ENCODE measurements at regions not wholly inside any gene's neighbourhood (a gene's known extent, or its start where the extent isn't known, plus 50 kb on each side); places are given as distances from the start of the nearest gene placed in this dataset.

GRCh38 chr5:3904584-3904983 is 309.0 kb downstream of the IRX1 start:
- Histone ChIP-seq H3K9me3 (no peaks in the 10 kb centered on the region), H3K4me3 (no peak overlapping the region), H3K36me3 (no peaks in the 10 kb centered on the region), H3K27ac (no peak overlapping the region), H3K27me3 (no peaks in the 10 kb centered on the region), H3K4me1 (no peaks in the 10 kb centered on the region)
- no peak for TF ChIP-seq POLR2A (IDR thresholded peaks at IDR 0.05)
- TF ChIP-seq, protein P1, sequence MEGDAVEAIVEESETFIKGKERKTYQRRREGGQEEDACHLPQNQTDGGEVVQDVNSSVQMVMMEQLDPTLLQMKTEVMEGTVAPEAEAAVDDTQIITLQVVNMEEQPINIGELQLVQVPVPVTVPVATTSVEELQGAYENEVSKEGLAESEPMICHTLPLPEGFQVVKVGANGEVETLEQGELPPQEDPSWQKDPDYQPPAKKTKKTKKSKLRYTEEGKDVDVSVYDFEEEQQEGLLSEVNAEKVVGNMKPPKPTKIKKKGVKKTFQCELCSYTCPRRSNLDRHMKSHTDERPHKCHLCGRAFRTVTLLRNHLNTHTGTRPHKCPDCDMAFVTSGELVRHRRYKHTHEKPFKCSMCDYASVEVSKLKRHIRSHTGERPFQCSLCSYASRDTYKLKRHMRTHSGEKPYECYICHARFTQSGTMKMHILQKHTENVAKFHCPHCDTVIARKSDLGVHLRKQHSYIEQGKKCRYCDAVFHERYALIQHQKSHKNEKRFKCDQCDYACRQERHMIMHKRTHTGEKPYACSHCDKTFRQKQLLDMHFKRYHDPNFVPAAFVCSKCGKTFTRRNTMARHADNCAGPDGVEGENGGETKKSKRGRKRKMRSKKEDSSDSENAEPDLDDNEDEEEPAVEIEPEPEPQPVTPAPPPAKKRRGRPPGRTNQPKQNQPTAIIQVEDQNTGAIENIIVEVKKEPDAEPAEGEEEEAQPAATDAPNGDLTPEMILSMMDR (IDR thresholded peaks at IDR 0.05) = no peak
- DNase-seq (no peak), ATAC-seq (peak in 1 of 4 donors; percentile 10)
- WGBS (ENCODE audit: insufficient coverage, low coverage, low lambda C conversion rate, missing lambda C conversion rate) = 45% methylated on average over 3 of the region's 8 CpGs
- intact Hi-C loops (cut with DNase I) = no loop called here

GRCh38 chr5:3905031-3905430 is 309.4 kb downstream of the IRX1 start:
- Histone ChIP-seq H3K27me3 (no peaks in the 10 kb centered on the region), H3K36me3 (no peaks in the 10 kb centered on the region), H3K27ac (no peak overlapping the region), H3K4me3 (no peak overlapping the region), H3K4me1 (no peaks in the 10 kb centered on the region), H3K9me3 (no peaks in the 10 kb centered on the region)
- no peak for TF ChIP-seq POLR2A (IDR thresholded peaks at IDR 0.05)
- TF ChIP-seq, protein P1 (IDR thresholded peaks at IDR 0.05) = no peak
- intact Hi-C loops (cut with DNase I) = no loop called here
- no peak for ATAC-seq
- WGBS (ENCODE audit: insufficient coverage, low coverage, low lambda C conversion rate, missing lambda C conversion rate) = 55% methylated on average over 7 of the region's 7 CpGs
- no peak for DNase-seq

DNA sequence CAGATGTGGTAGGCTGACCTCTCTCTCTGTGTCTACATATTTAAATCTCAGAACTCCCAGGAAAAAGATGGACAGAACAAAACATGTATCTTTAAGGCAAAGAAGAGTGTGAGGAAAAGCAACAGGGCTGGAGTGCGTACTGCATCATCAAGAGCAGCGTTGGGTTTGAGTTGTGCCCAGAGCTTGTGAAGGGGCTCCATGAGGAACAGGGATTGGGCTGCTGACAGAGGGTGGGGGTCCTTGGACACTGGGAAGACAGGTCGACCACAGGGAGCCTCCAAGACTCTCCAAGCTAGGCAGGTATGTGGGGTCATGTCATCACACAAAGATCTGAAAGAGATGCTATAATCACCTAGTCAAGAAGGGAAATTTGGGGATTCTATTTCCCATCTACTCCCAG is 309.9 kb downstream of the IRX1 start:
- no CpG with 5 or more reads among the region's 3 CpGs for WGBS (ENCODE audit: insufficient coverage, low coverage, low lambda C conversion rate, missing lambda C conversion rate)
- intact Hi-C loops (cut with DNase I) = no loop called here
- H3K27ac ChIP-seq = no peak overlapping the region

GRCh38 chr5:3911111-3911510 is 315.5 kb downstream of the IRX1 start:
- no peaks in the 10 kb centered on the region for H3K36me3 ChIP-seq
- no peaks in the 10 kb centered on the region for H3K9me3 ChIP-seq
- 38% methylated on average over 1 of the region's 1 CpG for WGBS (ENCODE audit: insufficient coverage, low coverage, low lambda C conversion rate, missing lambda C conversion rate)
- no peak overlapping the region for H3K27ac ChIP-seq
- TF ChIP-seq, protein P1 (IDR thresholded peaks at IDR 0.05) = no peak
- TF ChIP-seq POLR2A (IDR thresholded peaks at IDR 0.05) = no peak
- DNase-seq (no peak), ATAC-seq (no peak)
- H3K27me3 ChIP-seq = no peaks in the 10 kb centered on the region
- no peaks in the 10 kb centered on the region for H3K4me1 ChIP-seq
- H3K4me3 ChIP-seq = no peak overlapping the region
- intact Hi-C loops (cut with DNase I) = no loop called here

More for the DNA sequence above, 309.9 kb downstream of the IRX1 start:
- no peaks in the 10 kb centered on the region for H3K9me3 ChIP-seq
- H3K4me3 ChIP-seq = no peak overlapping the region
- DNase-seq (no peak), ATAC-seq (no peak)
- H3K36me3 ChIP-seq = no peaks in the 10 kb centered on the region
- no peaks in the 10 kb centered on the region for H3K4me1 ChIP-seq
- TF ChIP-seq POLR2A (IDR thresholded peaks at IDR 0.05) = no peak
- TF ChIP-seq, protein P1 (IDR thresholded peaks at IDR 0.05) = no peak
- no peaks in the 10 kb centered on the region for H3K27me3 ChIP-seq

GRCh38 chr5:3911773-3912172 is 316.1 kb downstream of the IRX1 start:
- H3K4me1 ChIP-seq = no peaks in the 10 kb centered on the region
- TF ChIP-seq, protein P1 (IDR thresholded peaks at IDR 0.05) = no peak
- TF ChIP-seq POLR2A (IDR thresholded peaks at IDR 0.05) = no peak
- H3K36me3 ChIP-seq = no peaks in the 10 kb centered on the region
- intact Hi-C loops (cut with DNase I) = no loop called here
- H3K4me3 ChIP-seq = no peak overlapping the region
- no peaks in the 10 kb centered on the region for H3K27me3 ChIP-seq
- WGBS (ENCODE audit: insufficient coverage, low coverage, low lambda C conversion rate, missing lambda C conversion rate) = 34% methylated on average over 4 of the region's 4 CpGs
- H3K27ac ChIP-seq = no peak overlapping the region
- DNase-seq (no peak), ATAC-seq (no peak)
- H3K9me3 ChIP-seq = no peaks in the 10 kb centered on the region
